ENCODE measurements at regions not wholly inside any gene's neighbourhood (a gene's known extent, or its start where the extent isn't known, plus 50 kb on each side); places are given as distances from the start of the nearest gene placed in this dataset.

DNA sequence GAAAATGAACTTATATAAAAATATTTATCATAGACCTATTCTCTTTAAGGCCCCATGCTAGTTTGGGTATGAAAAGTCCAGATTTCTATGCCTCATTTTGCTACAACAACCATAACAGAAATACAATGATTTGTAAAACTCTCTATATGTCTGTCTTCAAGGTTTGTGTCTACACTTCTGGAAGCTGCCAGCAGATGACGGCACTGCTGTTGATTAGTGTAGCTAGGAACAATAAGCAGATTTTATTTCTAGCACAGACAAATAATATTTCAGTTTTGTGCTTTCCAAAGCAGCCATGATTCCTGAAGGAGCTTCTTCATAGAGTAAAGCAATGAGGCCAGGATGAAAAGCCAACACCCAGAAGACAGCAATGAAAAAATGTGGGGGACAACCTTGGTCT is 779.6 kb upstream of the ADGRL2 start:
- TF ChIP-seq, protein P1, sequence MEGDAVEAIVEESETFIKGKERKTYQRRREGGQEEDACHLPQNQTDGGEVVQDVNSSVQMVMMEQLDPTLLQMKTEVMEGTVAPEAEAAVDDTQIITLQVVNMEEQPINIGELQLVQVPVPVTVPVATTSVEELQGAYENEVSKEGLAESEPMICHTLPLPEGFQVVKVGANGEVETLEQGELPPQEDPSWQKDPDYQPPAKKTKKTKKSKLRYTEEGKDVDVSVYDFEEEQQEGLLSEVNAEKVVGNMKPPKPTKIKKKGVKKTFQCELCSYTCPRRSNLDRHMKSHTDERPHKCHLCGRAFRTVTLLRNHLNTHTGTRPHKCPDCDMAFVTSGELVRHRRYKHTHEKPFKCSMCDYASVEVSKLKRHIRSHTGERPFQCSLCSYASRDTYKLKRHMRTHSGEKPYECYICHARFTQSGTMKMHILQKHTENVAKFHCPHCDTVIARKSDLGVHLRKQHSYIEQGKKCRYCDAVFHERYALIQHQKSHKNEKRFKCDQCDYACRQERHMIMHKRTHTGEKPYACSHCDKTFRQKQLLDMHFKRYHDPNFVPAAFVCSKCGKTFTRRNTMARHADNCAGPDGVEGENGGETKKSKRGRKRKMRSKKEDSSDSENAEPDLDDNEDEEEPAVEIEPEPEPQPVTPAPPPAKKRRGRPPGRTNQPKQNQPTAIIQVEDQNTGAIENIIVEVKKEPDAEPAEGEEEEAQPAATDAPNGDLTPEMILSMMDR (conservative IDR thresholded peaks at IDR 0.05; ENCODE audit: low read depth, low read length), result no peak
- no peak for TF ChIP-seq EZH2 (IDR thresholded peaks at IDR 0.05; ENCODE audit: borderline replicate concordance, low read depth, low read length, poor library complexity, severe bottlenecking)
- H3K27ac ChIP-seq (ENCODE audit: low read depth, low read length, poor library complexity, severe bottlenecking), result no peak overlapping the region

DNA sequence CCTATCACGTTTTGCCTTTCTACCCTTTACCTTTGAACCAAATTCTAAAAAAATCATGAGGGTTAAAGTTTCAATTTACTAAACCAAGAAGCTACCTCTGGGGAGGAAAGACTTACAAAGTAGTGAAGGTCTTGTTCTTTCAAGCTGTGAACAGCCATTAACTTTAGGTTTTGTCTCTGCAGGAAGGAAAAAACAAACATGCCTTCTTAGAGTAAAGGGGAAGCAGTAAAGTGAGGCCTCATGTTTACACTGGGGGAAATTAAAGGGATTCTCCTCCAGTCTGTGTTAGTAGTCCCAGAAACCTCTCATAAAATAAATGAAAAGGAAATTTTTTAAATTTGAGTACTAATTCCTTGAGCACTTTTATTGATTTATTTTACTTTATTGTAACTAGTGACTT is 780.2 kb upstream of the ADGRL2 start:
- Histone ChIP-seq H3K27ac (ENCODE audit: low read depth, low read length, poor library complexity, severe bottlenecking) (no peak overlapping the region), H3K4me1 (ENCODE audit: insufficient read depth, low read length, poor library complexity, severe bottlenecking) (no peaks in the 10 kb centered on the region), H3K27me3 (replicated peaks; ENCODE audit: insufficient read depth, low read depth, low read length, poor library complexity) (no peaks in the 10 kb centered on the region), H3K9me3 (ENCODE audit: low read depth, low read length, poor library complexity, severe bottlenecking) (no peaks in the 10 kb centered on the region), H3K36me3 (ENCODE audit: insufficient read depth, low read length, poor library complexity, severe bottlenecking) (no peaks in the 10 kb centered on the region), H3K4me3 (ENCODE audit: low read depth, low read length, poor library complexity, severe bottlenecking) (no peak overlapping the region)
- no TSS peak for BruUV-seq (replicated peaks)
- intact Hi-C loops (cut with micrococcal nuclease; ENCODE audit: unreplicated experiment), result no loop called here
- POLR2A ChIA-PET (ENCODE audit: low non-redundant PET), result no interaction called here
- DNase-seq (ENCODE audit: low spot score), result no peak
- TF ChIP-seq EZH2 (IDR thresholded peaks at IDR 0.05; ENCODE audit: borderline replicate concordance, low read depth, low read length, poor library complexity, severe bottlenecking), result no peak
- TF ChIP-seq, protein P1 (conservative IDR thresholded peaks at IDR 0.05; ENCODE audit: low read depth, low read length), result no peak
- CTCF ChIA-PET, result no interaction called here

More for the DNA sequence above, 779.6 kb upstream of the ADGRL2 start:
- ChIA-PET POLR2A (ENCODE audit: low non-redundant PET) (no interaction called here), CTCF (no interaction called here)
- Histone ChIP-seq H3K27me3 (replicated peaks; ENCODE audit: insufficient read depth, low read depth, low read length, poor library complexity) (no peaks in the 10 kb centered on the region), H3K4me3 (ENCODE audit: low read depth, low read length, poor library complexity, severe bottlenecking) (no peak overlapping the region), H3K36me3 (ENCODE audit: insufficient read depth, low read length, poor library complexity, severe bottlenecking) (no peaks in the 10 kb centered on the region), H3K9me3 (ENCODE audit: low read depth, low read length, poor library complexity, severe bottlenecking) (no peaks in the 10 kb centered on the region), H3K4me1 (ENCODE audit: insufficient read depth, low read length, poor library complexity, severe bottlenecking) (no peaks in the 10 kb centered on the region)
- no peak for DNase-seq (ENCODE audit: low spot score)
- no TSS peak for BruUV-seq (replicated peaks)
- intact Hi-C loops (cut with micrococcal nuclease; ENCODE audit: unreplicated experiment), result no loop called here

DNA sequence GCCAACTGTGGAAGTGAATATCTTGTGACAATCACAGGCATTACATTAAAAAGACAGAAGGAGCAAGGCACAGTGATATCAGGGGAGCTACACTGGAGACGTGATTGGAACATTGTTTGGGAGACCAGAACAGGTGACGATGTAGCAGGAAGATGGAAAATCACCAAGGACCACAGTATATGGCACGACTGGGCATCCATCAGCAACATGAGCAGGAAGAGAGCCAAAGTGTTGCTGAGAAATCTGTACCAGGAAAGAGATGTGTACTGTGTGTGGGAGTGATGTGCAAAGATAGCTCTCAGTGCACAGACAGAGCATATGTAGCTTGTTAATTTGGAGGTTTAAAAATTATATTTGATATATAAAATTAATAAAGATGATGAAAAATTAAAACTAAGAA is 790.6 kb upstream of the ADGRL2 start:
- Histone ChIP-seq H3K4me1 (ENCODE audit: insufficient read depth, low read length, poor library complexity, severe bottlenecking) (no peaks in the 10 kb centered on the region), H3K9me3 (ENCODE audit: low read depth, low read length, poor library complexity, severe bottlenecking) (no peaks in the 10 kb centered on the region), H3K4me3 (ENCODE audit: low read depth, low read length, poor library complexity, severe bottlenecking) (no peak overlapping the region), H3K27ac (ENCODE audit: low read depth, low read length, poor library complexity, severe bottlenecking) (no peak overlapping the region), H3K36me3 (ENCODE audit: insufficient read depth, low read length, poor library complexity, severe bottlenecking) (no peaks in the 10 kb centered on the region), H3K27me3 (replicated peaks; ENCODE audit: insufficient read depth, low read depth, low read length, poor library complexity) (no peaks in the 10 kb centered on the region)
- intact Hi-C loops (cut with micrococcal nuclease; ENCODE audit: unreplicated experiment), result no loop called here
- TF ChIP-seq, protein P1 (conservative IDR thresholded peaks at IDR 0.05; ENCODE audit: low read depth, low read length), result no peak
- TF ChIP-seq EZH2 (IDR thresholded peaks at IDR 0.05; ENCODE audit: borderline replicate concordance, low read depth, low read length, poor library complexity, severe bottlenecking), result no peak
- no peak for DNase-seq (ENCODE audit: low spot score)
- no TSS peak for BruUV-seq (replicated peaks)
- ChIA-PET CTCF (no interaction called here), POLR2A (ENCODE audit: low non-redundant PET) (no interaction called here)

All from A673 (cell line).